Left ventricle myocardium inferior (tissue), 1 donor: ENCODE measurements at regions not wholly inside any gene's neighbourhood (a gene's known extent, or its start where the extent isn't known, plus 50 kb on each side); places are given as distances from the start of the nearest gene placed in this dataset.
A peak's percentile ranks its signal among the peaks of the same experiment; 100 is the strongest.

ENCODE experiments used
- DNase-seq: peaks from one replicate; pipeline ENCODE4 v3.0.0-alpha.2; 2020
- H3K27ac ChIP-seq: fragments of 200-600 bp; replicated peaks from 2 replicates; pipeline ENCODE4 v1.8.0; 2021
- H3K27me3 ChIP-seq: fragments of 200-600 bp; 2 replicates; pipeline ENCODE4 v1.8.0; 2021; ENCODE audit warnings: low read depth
- H3K36me3 ChIP-seq: fragments of 200-600 bp; 2 replicates; pipeline ENCODE4 v1.8.0; 2021
- H3K4me1 ChIP-seq: fragments of 200-600 bp; 2 replicates; pipeline ENCODE4 v1.8.0; 2021
- H3K4me3 ChIP-seq: fragments of 200-600 bp; 2 replicates; pipeline ENCODE4 v1.8.0; 2021; ENCODE audit warnings: mild to moderate bottlenecking, moderate library complexity
- H3K9me3 ChIP-seq: fragments of 200-600 bp; replicated peaks from 2 replicates; pipeline ENCODE4 v1.8.0; 2021
- CTCF ChIP-seq: fragments of 200-600 bp; IDR thresholded peaks from 2 replicates; pipeline ENCODE4 v1.8.0; 2021; ENCODE audit warnings: antibody characterized with exemption, mild to moderate bottlenecking, borderline replicate concordance
- intact Hi-C: fragments of 100-400 bp; cut with micrococcal nuclease; formaldehyde crosslinking; loops from one replicate; pipeline ENCODE4 v1.11.0; 2022
- donor health status: DM: no; HTN: yes; CAD: no; lungs with severe emphysema.

GRCh38 chr18:43396266-43396665 is 119.0 kb upstream of the SYT4 start:
- peak; percentile 48 for TF ChIP-seq CTCF
- Histone ChIP-seq H3K4me1 (no peaks in the 10 kb centered on the region), H3K4me3 (no peak overlapping the region), H3K27me3 (no peaks in the 10 kb centered on the region), H3K27ac (no peak overlapping the region), H3K36me3 (no peaks in the 10 kb centered on the region), H3K9me3 (no peaks in the 10 kb centered on the region)
- DNase-seq: no peak
- intact Hi-C loops: no loop called here

- peaks cover 10% of the 10 kb centered on the region for H3K9me3 ChIP-seq
- TF ChIP-seq CTCF: no peak
- H3K4me1 ChIP-seq: no peaks in the 10 kb centered on the region
- H3K4me3 ChIP-seq: no peak overlapping the region
- H3K36me3 ChIP-seq: no peaks in the 10 kb centered on the region
- DNase-seq: no peak
- no peaks in the 10 kb centered on the region for H3K27me3 ChIP-seq
- no peak overlapping the region for H3K27ac ChIP-seq
- intact Hi-C loops: no loop called here
Measured at GRCh38 chr18:43398601-43399000, 121.3 kb upstream of the SYT4 start.

GRCh38 chr18:43405097-43405496 is 127.8 kb upstream of the SYT4 start:
- Histone ChIP-seq H3K9me3 (peaks cover 10% of the 10 kb centered on the region), H3K27ac (no peak overlapping the region), H3K27me3 (peaks cover 4% of the 10 kb centered on the region), H3K36me3 (no peaks in the 10 kb centered on the region), H3K4me3 (no peak overlapping the region), H3K4me1 (no peaks in the 10 kb centered on the region)
- no peak for DNase-seq
- TF ChIP-seq CTCF: no peak
- intact Hi-C loops: no loop called here

GRCh38 chr18:43414006-43414405 is 136.7 kb upstream of the SYT4 start:
- Histone ChIP-seq H3K36me3 (no peaks in the 10 kb centered on the region), H3K27me3 (peaks cover 23% of the 10 kb centered on the region), H3K4me3 (no peak overlapping the region), H3K27ac (no peak overlapping the region), H3K9me3 (no peaks in the 10 kb centered on the region), H3K4me1 (no peaks in the 10 kb centered on the region)
- no peak for TF ChIP-seq CTCF
- intact Hi-C loops: no loop called here
- no peak for DNase-seq

GRCh38 chr18:43420091-43420490 is 142.8 kb upstream of the SYT4 start:
- TF ChIP-seq CTCF: no peak
- Histone ChIP-seq H3K4me3 (no peak overlapping the region), H3K36me3 (no peaks in the 10 kb centered on the region), H3K4me1 (no peaks in the 10 kb centered on the region), H3K27ac (no peak overlapping the region), H3K9me3 (no peaks in the 10 kb centered on the region), H3K27me3 (peaks cover 53% of the 10 kb centered on the region)
- intact Hi-C loops: no loop called here
- no peak for DNase-seq

- intact Hi-C loops: no loop called here
- Histone ChIP-seq H3K4me3 (no peak overlapping the region), H3K27ac (no peak overlapping the region), H3K4me1 (no peaks in the 10 kb centered on the region), H3K9me3 (no peaks in the 10 kb centered on the region), H3K27me3 (peaks cover 53% of the 10 kb centered on the region), H3K36me3 (no peaks in the 10 kb centered on the region)
- DNase-seq: no peak
- TF ChIP-seq CTCF: no peak
Measured at GRCh38 chr18:43420950-43421349, 143.7 kb upstream of the SYT4 start.
